SK-N-SH (cell line): ENCODE measurements at regions not wholly inside any gene's neighbourhood (a gene's known extent, or its start where the extent isn't known, plus 50 kb on each side); places are given as distances from the start of the nearest gene placed in this dataset.

ENCODE experiments used
- CTCF ChIA-PET: fragments of 300-600, 350-600 bp; formaldehyde crosslinking; extraction: SDS; loops from one replicate; lab custom pipeline; 2021; lab: Yijun Ruan, JAX
- POLR2A ChIA-PET: fragments of 350-600 bp; sonication (Branson Sonifier 250); formaldehyde crosslinking; extraction: SDS; loops from one replicate; lab custom pipeline; 2020; ENCODE audit warnings: antibody characterized with exemption, inconsistent platforms; lab: Yijun Ruan, JAX
- DNase-seq: peaks from one replicate; pipeline ENCODE4 v3.0.0; 2012
- H2AFZ ChIP-seq: fragments of 200-600 bp; sonication (generic); 2 replicates; pipeline ENCODE4 v1.8.1; 2016; ENCODE audit warnings: antibody characterized with exemption, mild to moderate bottlenecking, low read depth
- H3F3A ChIP-seq: fragments of 200-600 bp; sonication (generic); replicated peaks from 2 replicates; pipeline ENCODE3; 2016; ENCODE audit warnings: antibody characterized with exemption, mild to moderate bottlenecking; ENCODE audit not compliant: insufficient read depth
- H3K27ac ChIP-seq, 2 experiments: fragments of 200-500 bp in 1 of 2; fragments of 200-600 bp in 1 of 2; sonication (Bioruptor generic) in 1 of 2; sonication (generic), shearing (Covaris generic) in 1 of 2; 2 replicates each; pipeline versions ENCODE4 v1.5.1 to v1.6.1; 2014 to 2016; ENCODE audit warnings: low read depth in 2 of 2, inconsistent platforms in 1 of 2, low read length in 1 of 2, mild to moderate bottlenecking in 1 of 2, mixed read lengths in 1 of 2
- H3K27me3 ChIP-seq: fragments of 200-600 bp; sonication (generic), shearing (Covaris generic); 2 replicates; pipeline ENCODE4 v1.6.1; 2016; ENCODE audit warnings: mixed run types; ENCODE audit not compliant: insufficient read depth
- H3K36me3 ChIP-seq, 2 experiments: fragments of 200-500 bp in 1 of 2; fragments of 200-600 bp in 1 of 2; sonication (Bioruptor generic) in 1 of 2; sonication (generic) in 1 of 2; replicated peaks in 1 of 2; 2 replicates each; pipeline versions ENCODE3 to v1.5.1; 2014 to 2016; ENCODE audit warnings: low read length in 1 of 2, mild to moderate bottlenecking in 1 of 2; ENCODE audit not compliant: insufficient read depth in 2 of 2, control insufficient read depth in 1 of 2
- H3K4me1 ChIP-seq, 2 experiments: fragments of 200-500 bp in 1 of 2; fragments of 200-600 bp in 1 of 2; sonication (Bioruptor generic) in 1 of 2; sonication (generic), shearing (Covaris generic) in 1 of 2; 2 replicates each; pipeline versions ENCODE4 v1.5.1 to v1.6.1; 2014 to 2016; ENCODE audit warnings: low read depth in 1 of 2, low read length in 1 of 2, mixed run types in 1 of 2; ENCODE audit not compliant: insufficient read depth in 2 of 2, control insufficient read depth in 1 of 2
- H3K4me2 ChIP-seq: fragments of 200-600 bp; sonication (generic), shearing (Covaris generic); 2 replicates; pipeline ENCODE4 v1.6.1; 2017; ENCODE audit warnings: mixed run types
- H3K4me3 ChIP-seq, 2 experiments: fragments of 200-500 bp in 1 of 2; fragments of 200-600 bp in 1 of 2; sonication (Bioruptor generic) in 1 of 2; sonication (generic), shearing (Covaris generic) in 1 of 2; 2 replicates each; pipeline versions ENCODE4 v1.5.1 to v1.8.1; 2014 to 2016; ENCODE audit warnings: low read depth in 2 of 2, inconsistent platforms in 1 of 2, low read length in 1 of 2, mild to moderate bottlenecking in 1 of 2, mixed read lengths in 1 of 2, moderate library complexity in 1 of 2
- H3K79me2 ChIP-seq: fragments of 200-600 bp; sonication (generic); 2 replicates; pipeline ENCODE4 v1.8.1; 2017; ENCODE audit warnings: mild to moderate bottlenecking; ENCODE audit not compliant: insufficient read depth
- H3K9ac ChIP-seq: fragments of 200-600 bp; sonication (generic); 2 replicates; pipeline ENCODE4 v1.6.1; 2017; ENCODE audit warnings: mixed run types
- H3K9me2 ChIP-seq: fragments of 200-600 bp; sonication (generic); 2 replicates; pipeline ENCODE4 v1.6.1; 2017; ENCODE audit warnings: mixed run types
- H3K9me3 ChIP-seq: fragments of 200-600 bp; sonication (generic); 2 replicates; pipeline ENCODE4 v1.6.1; 2017; ENCODE audit warnings: mixed run types, mild to moderate bottlenecking, moderate library complexity
- H4K20me1 ChIP-seq: fragments of 200-600 bp; sonication (generic); 2 replicates; pipeline ENCODE4 v1.6.1; 2017; ENCODE audit warnings: mild to moderate bottlenecking, mixed run types; ENCODE audit not compliant: insufficient read depth
- ELF1 ChIP-seq: IDR thresholded peaks from 2 replicates; pipeline ENCODE4 v1.4.0; 2012
- EP300 ChIP-seq, 2 experiments: IDR thresholded peaks; 2 replicates each; pipeline versions ENCODE4 v1.4.0 to v1.6.1; 2012; ENCODE audit warnings: borderline replicate concordance in 1 of 2, low read depth in 1 of 2, low read length in 1 of 2
- EZH2phosphoT487 ChIP-seq: fragments of 200-600 bp; sonication (generic); IDR thresholded peaks from 2 replicates; pipeline ENCODE4 v1.6.1; 2017; ENCODE audit warnings: low read depth, mixed run types, mild to moderate bottlenecking, antibody characterized with exemption, moderate library complexity, borderline replicate concordance
- FOSL2 ChIP-seq: IDR thresholded peaks from 2 replicates; pipeline ENCODE4 v1.4.0; 2012; ENCODE audit warnings: low read depth, mild to moderate bottlenecking, moderate library complexity, borderline replicate concordance
- FOXM1 ChIP-seq: IDR thresholded peaks from 2 replicates; pipeline ENCODE4 v1.4.0; 2012; ENCODE audit warnings: low read depth, mild to moderate bottlenecking
- GABPA ChIP-seq: IDR thresholded peaks from 2 replicates; pipeline ENCODE4 v1.4.0; 2012; ENCODE audit warnings: low read depth, mild to moderate bottlenecking
- JUND ChIP-seq: IDR thresholded peaks from 2 replicates; pipeline ENCODE4 v1.4.0; 2012
- MXI1 ChIP-seq: IDR thresholded peaks from 2 replicates; pipeline ENCODE4 v1.6.1; 2012; ENCODE audit warnings: mild to moderate bottlenecking, low read depth, low read length, improper control_type of control experiment
- NRF1 ChIP-seq: IDR thresholded peaks from 2 replicates; pipeline ENCODE4 v1.6.1; 2012; ENCODE audit warnings: low read depth, mild to moderate bottlenecking, low read length
- POLR2AphosphoS5 ChIP-seq: IDR thresholded peaks from 2 replicates; pipeline ENCODE4 v1.6.1; 2012; ENCODE audit warnings: low read depth, low read length
- RXRA ChIP-seq: IDR thresholded peaks from 2 replicates; pipeline ENCODE4 v1.4.0; 2012; ENCODE audit warnings: low read depth, mild to moderate bottlenecking, borderline replicate concordance
- TAF1 ChIP-seq: IDR thresholded peaks from 2 replicates; pipeline ENCODE4 v1.6.1; 2012; ENCODE audit warnings: low read depth, mild to moderate bottlenecking, low read length, moderate library complexity, borderline replicate concordance
- TCF12 ChIP-seq: IDR thresholded peaks from 2 replicates; pipeline ENCODE4 v1.4.0; 2012
- TEAD4 ChIP-seq: IDR thresholded peaks from 2 replicates; pipeline ENCODE4 v1.4.0; 2012; ENCODE audit warnings: mild to moderate bottlenecking, borderline replicate concordance; ENCODE audit not compliant: insufficient read depth
- YY1 ChIP-seq: IDR thresholded peaks from 2 replicates; pipeline ENCODE4 v1.4.0; 2012; ENCODE audit warnings: low read depth, mild to moderate bottlenecking
- WGBS: methylation state at CpG from one replicate; pipeline ENCODE4 v1.1.6; 2017; ENCODE audit warnings: low lambda C conversion rate; 5-methylcytosine and 5-hydroxymethylcytosine counted together
- TF ChIP-seq, protein P1 (sequence below): IDR thresholded peaks from 2 replicates; pipeline ENCODE4 v1.4.0; 2012; ENCODE audit warnings: low read depth, borderline replicate concordance
- TF ChIP-seq, protein P2 (sequence below): fragments of 150-350 bp; IDR thresholded peaks from 2 replicates; pipeline ENCODE4 v1.6.1; 2017; ENCODE audit warnings: antibody characterized with exemption, low read length, low read depth, borderline replicate concordance
- TF ChIP-seq, protein P3 (sequence below): IDR thresholded peaks from 2 replicates; pipeline ENCODE4 v1.6.1; 2012; ENCODE audit warnings: mild to moderate bottlenecking, low read depth, low read length, moderate library complexity
- TF ChIP-seq, protein P4 (sequence below): IDR thresholded peaks from 2 replicates; pipeline ENCODE4 v1.4.0; 2012; ENCODE audit warnings: low read depth
- TF ChIP-seq, protein P5 (sequence below): fragments of 200-600 bp; sonication (generic); IDR thresholded peaks from 2 replicates; pipeline ENCODE4 v1.6.1; 2017; ENCODE audit warnings: antibody characterized with exemption, mild to moderate bottlenecking, moderate library complexity

DNA sequence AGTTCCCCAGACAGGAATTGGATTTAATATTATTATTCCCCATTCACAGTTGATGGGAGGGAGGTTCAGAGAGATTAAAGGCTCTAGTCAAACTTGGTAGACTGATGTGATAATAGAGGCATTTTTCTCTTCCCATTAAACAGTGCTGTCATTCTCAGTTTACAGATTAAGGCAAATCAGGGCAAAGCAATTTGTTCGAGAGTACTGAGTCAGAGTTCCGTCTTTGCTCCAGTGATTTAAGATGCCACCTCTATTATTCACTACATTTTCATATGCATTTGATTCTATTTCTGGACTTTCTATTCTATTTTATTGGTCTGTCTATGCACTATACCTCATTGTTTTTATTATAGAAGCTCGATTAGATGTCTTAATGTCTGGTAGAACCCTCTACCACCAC lies 201.0 kb upstream of the RAI14 start (continued):
- TF ChIP-seq, protein P1, sequence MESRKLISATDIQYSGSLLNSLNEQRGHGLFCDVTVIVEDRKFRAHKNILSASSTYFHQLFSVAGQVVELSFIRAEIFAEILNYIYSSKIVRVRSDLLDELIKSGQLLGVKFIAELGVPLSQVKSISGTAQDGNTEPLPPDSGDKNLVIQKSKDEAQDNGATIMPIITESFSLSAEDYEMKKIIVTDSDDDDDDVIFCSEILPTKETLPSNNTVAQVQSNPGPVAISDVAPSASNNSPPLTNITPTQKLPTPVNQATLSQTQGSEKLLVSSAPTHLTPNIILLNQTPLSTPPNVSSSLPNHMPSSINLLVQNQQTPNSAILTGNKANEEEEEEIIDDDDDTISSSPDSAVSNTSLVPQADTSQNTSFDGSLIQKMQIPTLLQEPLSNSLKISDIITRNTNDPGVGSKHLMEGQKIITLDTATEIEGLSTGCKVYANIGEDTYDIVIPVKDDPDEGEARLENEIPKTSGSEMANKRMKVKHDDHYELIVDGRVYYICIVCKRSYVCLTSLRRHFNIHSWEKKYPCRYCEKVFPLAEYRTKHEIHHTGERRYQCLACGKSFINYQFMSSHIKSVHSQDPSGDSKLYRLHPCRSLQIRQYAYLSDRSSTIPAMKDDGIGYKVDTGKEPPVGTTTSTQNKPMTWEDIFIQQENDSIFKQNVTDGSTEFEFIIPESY: no peak
- TF ChIP-seq FOSL2: no peak
- no peak for TF ChIP-seq JUND
- no peak for TF ChIP-seq ELF1
- no peak for TF ChIP-seq TEAD4
- TF ChIP-seq, protein P2, sequence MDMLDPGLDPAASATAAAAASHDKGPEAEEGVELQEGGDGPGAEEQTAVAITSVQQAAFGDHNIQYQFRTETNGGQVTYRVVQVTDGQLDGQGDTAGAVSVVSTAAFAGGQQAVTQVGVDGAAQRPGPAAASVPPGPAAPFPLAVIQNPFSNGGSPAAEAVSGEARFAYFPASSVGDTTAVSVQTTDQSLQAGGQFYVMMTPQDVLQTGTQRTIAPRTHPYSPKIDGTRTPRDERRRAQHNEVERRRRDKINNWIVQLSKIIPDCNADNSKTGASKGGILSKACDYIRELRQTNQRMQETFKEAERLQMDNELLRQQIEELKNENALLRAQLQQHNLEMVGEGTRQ: no peak
- TF ChIP-seq, all 33 proteins: peak for 0

DNA sequence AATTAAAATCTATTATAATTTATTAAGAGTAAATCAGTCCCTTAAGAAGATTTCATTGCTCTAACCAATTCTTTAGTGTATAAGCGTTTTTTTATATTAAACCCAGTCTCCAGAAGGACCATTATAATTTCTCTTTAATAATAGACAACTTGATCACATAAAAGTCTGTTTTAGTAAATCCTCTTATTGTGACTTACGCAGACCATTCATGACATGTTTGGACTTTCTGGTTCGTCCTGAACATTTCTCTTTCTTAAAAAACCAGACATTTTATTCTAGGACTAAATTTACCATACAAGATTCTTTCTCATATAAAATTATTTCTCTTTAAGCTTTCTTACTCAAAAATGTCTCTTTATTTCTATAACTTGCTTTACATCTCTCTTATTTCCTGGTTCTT lies 196.2 kb upstream of the RAI14 start:
- Histone ChIP-seq H3K79me2 (no peaks in the 10 kb centered on the region), H3F3A (no peaks in the 10 kb centered on the region), H3K4me2 (no peak overlapping the region), H3K4me3 (no peak overlapping the region), H3K9ac (no peak overlapping the region), H2AFZ (no peak overlapping the region), H3K9me3 (peaks cover 13% of the 10 kb centered on the region), H3K27me3 (no peaks in the 10 kb centered on the region), H3K27ac (no peak overlapping the region), H3K4me1 (no peaks in the 10 kb centered on the region), H3K9me2 (no peaks in the 10 kb centered on the region), H3K36me3 (no peaks in the 10 kb centered on the region), H4K20me1 (no peaks in the 10 kb centered on the region)
- no peak for DNase-seq
- ChIA-PET CTCF (interaction anchor here (1.7 kb wide), 1 partner anchor 16 kb away, joined by 5 read pairs; no protein-coding TSS in a partner anchor), POLR2A (no interaction called here)
- WGBS: 17% methylated on average over 3 of the region's 3 CpGs
- no peak for TF ChIP-seq MXI1
- no peak for TF ChIP-seq NRF1
- no peak for TF ChIP-seq FOXM1
- TF ChIP-seq TCF12: no peak
- TF ChIP-seq, protein P3, sequence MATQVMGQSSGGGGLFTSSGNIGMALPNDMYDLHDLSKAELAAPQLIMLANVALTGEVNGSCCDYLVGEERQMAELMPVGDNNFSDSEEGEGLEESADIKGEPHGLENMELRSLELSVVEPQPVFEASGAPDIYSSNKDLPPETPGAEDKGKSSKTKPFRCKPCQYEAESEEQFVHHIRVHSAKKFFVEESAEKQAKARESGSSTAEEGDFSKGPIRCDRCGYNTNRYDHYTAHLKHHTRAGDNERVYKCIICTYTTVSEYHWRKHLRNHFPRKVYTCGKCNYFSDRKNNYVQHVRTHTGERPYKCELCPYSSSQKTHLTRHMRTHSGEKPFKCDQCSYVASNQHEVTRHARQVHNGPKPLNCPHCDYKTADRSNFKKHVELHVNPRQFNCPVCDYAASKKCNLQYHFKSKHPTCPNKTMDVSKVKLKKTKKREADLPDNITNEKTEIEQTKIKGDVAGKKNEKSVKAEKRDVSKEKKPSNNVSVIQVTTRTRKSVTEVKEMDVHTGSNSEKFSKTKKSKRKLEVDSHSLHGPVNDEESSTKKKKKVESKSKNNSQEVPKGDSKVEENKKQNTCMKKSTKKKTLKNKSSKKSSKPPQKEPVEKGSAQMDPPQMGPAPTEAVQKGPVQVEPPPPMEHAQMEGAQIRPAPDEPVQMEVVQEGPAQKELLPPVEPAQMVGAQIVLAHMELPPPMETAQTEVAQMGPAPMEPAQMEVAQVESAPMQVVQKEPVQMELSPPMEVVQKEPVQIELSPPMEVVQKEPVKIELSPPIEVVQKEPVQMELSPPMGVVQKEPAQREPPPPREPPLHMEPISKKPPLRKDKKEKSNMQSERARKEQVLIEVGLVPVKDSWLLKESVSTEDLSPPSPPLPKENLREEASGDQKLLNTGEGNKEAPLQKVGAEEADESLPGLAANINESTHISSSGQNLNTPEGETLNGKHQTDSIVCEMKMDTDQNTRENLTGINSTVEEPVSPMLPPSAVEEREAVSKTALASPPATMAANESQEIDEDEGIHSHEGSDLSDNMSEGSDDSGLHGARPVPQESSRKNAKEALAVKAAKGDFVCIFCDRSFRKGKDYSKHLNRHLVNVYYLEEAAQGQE: no peak
- TF ChIP-seq GABPA: no peak
- TF ChIP-seq TAF1: no peak
- TF ChIP-seq, protein P4, sequence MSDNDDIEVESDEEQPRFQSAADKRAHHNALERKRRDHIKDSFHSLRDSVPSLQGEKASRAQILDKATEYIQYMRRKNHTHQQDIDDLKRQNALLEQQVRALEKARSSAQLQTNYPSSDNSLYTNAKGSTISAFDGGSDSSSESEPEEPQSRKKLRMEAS: no peak
- TF ChIP-seq POLR2AphosphoS5: no peak
- no peak for TF ChIP-seq JUND
- TF ChIP-seq EP300 (IDR thresholded peaks at IDR 0.05; ENCODE audit: borderline replicate concordance in 1 of 2, low read depth in 1 of 2, low read length in 1 of 2): no peak
- TF ChIP-seq, protein P2: no peak
- no peak for TF ChIP-seq EZH2phosphoT487
- TF ChIP-seq RXRA: no peak
- TF ChIP-seq, protein P5, sequence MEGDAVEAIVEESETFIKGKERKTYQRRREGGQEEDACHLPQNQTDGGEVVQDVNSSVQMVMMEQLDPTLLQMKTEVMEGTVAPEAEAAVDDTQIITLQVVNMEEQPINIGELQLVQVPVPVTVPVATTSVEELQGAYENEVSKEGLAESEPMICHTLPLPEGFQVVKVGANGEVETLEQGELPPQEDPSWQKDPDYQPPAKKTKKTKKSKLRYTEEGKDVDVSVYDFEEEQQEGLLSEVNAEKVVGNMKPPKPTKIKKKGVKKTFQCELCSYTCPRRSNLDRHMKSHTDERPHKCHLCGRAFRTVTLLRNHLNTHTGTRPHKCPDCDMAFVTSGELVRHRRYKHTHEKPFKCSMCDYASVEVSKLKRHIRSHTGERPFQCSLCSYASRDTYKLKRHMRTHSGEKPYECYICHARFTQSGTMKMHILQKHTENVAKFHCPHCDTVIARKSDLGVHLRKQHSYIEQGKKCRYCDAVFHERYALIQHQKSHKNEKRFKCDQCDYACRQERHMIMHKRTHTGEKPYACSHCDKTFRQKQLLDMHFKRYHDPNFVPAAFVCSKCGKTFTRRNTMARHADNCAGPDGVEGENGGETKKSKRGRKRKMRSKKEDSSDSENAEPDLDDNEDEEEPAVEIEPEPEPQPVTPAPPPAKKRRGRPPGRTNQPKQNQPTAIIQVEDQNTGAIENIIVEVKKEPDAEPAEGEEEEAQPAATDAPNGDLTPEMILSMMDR: no peak
- TF ChIP-seq YY1: no peak
- no peak for TF ChIP-seq TEAD4
- TF ChIP-seq, protein P1: no peak
